GM06990 (cell line): ENCODE measurements at regions not wholly inside any gene's neighbourhood (a gene's known extent, or its start where the extent isn't known, plus 50 kb on each side); places are given as distances from the start of the nearest gene placed in this dataset.

ENCODE experiments used
- DNase-seq: peaks from one replicate; pipeline ENCODE4 v3.0.0-alpha.2; 2011; ENCODE audit not compliant: insufficient read length; ENCODE audit errors: extremely low read depth
- H3K27me3 ChIP-seq: replicated peaks from 2 replicates; pipeline ENCODE4 v1.6.0; 2011; ENCODE audit warnings: low read length; ENCODE audit not compliant: control insufficient read depth, insufficient read depth
- H3K36me3 ChIP-seq: 2 replicates; pipeline ENCODE4 v1.5.1; 2011; ENCODE audit warnings: low read length; ENCODE audit not compliant: control insufficient read depth, insufficient read depth
- H3K4me3 ChIP-seq: replicated peaks from 2 replicates; pipeline ENCODE4 v1.5.1; 2011; ENCODE audit warnings: low read depth, mild to moderate bottlenecking, control low read depth, low read length
- TF ChIP-seq, protein P1 (sequence below): IDR thresholded peaks from 2 replicates; pipeline ENCODE4 v1.5.1; 2011; ENCODE audit warnings: low read length, control low read depth, mild to moderate bottlenecking, inconsistent platforms; ENCODE audit not compliant: insufficient read depth, poor library complexity, severe bottlenecking

DNA sequence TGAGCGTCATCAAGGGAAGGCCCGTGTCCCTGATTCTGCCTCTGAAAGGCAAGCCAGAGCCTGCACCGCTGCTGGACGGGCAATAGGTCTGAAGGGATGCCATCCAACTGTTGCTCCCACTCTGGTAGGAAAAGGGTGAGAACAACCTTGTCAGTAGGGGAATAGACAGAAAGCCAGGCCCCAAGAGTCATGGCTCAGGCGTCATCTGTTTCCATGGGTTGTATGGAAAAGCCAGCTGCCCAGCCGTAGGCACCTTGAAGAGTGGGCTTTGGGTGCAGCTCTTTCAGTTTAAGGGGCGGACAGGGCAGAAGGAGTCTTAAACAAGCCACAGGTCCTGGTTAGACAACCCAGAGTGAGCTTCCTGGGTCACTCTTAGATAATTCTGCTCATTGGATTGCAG lies 66.5 kb downstream of the RNF6 start:
- TF ChIP-seq, protein P1, sequence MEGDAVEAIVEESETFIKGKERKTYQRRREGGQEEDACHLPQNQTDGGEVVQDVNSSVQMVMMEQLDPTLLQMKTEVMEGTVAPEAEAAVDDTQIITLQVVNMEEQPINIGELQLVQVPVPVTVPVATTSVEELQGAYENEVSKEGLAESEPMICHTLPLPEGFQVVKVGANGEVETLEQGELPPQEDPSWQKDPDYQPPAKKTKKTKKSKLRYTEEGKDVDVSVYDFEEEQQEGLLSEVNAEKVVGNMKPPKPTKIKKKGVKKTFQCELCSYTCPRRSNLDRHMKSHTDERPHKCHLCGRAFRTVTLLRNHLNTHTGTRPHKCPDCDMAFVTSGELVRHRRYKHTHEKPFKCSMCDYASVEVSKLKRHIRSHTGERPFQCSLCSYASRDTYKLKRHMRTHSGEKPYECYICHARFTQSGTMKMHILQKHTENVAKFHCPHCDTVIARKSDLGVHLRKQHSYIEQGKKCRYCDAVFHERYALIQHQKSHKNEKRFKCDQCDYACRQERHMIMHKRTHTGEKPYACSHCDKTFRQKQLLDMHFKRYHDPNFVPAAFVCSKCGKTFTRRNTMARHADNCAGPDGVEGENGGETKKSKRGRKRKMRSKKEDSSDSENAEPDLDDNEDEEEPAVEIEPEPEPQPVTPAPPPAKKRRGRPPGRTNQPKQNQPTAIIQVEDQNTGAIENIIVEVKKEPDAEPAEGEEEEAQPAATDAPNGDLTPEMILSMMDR, result no peak
- DNase-seq, result no peak
- Histone ChIP-seq H3K36me3 (no peaks in the 10 kb centered on the region), H3K27me3 (no peaks in the 10 kb centered on the region), H3K4me3 (no peak overlapping the region)

DNA sequence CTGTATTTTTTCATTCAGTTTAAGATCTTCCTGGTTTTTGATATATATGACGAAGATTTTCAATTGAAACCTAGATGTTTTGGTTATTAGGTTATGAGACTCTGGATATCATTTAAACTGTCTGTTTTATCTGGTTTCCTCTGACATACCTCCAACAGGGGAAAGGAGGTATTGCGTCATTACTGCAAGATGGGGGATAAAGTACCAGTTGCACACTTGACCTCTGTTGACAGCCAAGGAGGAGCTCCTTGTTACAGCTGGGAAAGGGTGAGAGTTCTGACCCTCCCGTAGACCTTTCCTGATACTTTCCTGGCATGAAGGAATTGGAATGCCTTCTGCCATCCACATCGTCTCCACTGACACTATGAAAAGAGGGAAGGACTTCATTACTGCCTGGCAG lies 82.0 kb upstream of the SHISA2 start:
- no peak for DNase-seq

GRCh38 chr13:26133286-26133685 lies 81.5 kb upstream of the SHISA2 start:
- no peak overlapping the region for H3K4me3 ChIP-seq
- TF ChIP-seq, protein P1, result no peak
- DNase-seq, result no peak
- H3K27me3 ChIP-seq, result no peaks in the 10 kb centered on the region; the same call in 1 of the 2 replicates
- H3K36me3 ChIP-seq, result no peaks in the 10 kb centered on the region

More for the DNA sequence above, 82.0 kb upstream of the SHISA2 start:
- H3K36me3 ChIP-seq, result no peaks in the 10 kb centered on the region
- H3K27me3 ChIP-seq, result no peaks in the 10 kb centered on the region; the same call in 1 of the 2 replicates
- H3K4me3 ChIP-seq, result no peak overlapping the region
- TF ChIP-seq, protein P1, result no peak

DNA sequence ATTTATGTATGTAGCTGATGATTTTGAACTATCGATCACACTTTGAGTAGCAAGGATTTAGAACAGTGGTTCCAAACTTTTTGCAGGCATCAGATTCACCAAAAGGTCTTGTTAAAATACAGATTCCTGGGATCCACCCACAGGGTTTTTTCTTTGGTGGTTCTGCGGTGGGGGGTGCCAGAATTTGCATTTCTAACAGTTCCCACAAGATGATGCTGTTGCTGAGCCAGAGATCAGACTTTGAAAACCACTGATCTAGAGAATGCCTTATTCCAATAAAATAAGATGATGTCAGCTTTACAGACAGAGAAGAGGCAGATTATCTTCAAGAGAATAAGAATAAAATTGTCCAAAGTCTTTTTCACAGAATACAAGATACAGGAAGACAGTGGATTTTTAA lies 80.9 kb upstream of the SHISA2 start:
- no peak for DNase-seq
- no peak overlapping the region for H3K4me3 ChIP-seq
- TF ChIP-seq, protein P1, result peak; percentile 34
- H3K36me3 ChIP-seq, result no peaks in the 10 kb centered on the region
- H3K27me3 ChIP-seq, result no peaks in the 10 kb centered on the region; the same call in 1 of the 2 replicates

- no peak for DNase-seq
- TF ChIP-seq, protein P1, result no peak
- Histone ChIP-seq H3K27me3 (no peaks in the 10 kb centered on the region), H3K36me3 (no peaks in the 10 kb centered on the region), H3K4me3 (no peak overlapping the region)
Measured at GRCh38 chr13:26128676-26129075, 76.9 kb upstream of the SHISA2 start.

GRCh38 chr13:26117620-26118019 lies 65.8 kb upstream of the SHISA2 start:
- no peak for DNase-seq
- TF ChIP-seq, protein P1, result no peak
- no peaks in the 10 kb centered on the region for H3K36me3 ChIP-seq
- H3K4me3 ChIP-seq, result no peak overlapping the region
- no peaks in the 10 kb centered on the region for H3K27me3 ChIP-seq
